ENCODE measurements at regions not wholly inside any gene's neighbourhood (a gene's known extent, or its start where the extent isn't known, plus 50 kb on each side); places are given as distances from the start of the nearest gene placed in this dataset.

GRCh38 chr6:3625980-3626563 lies 125.4 kb downstream of the PXDC1 start:
- intact Hi-C loops (cut with micrococcal nuclease) = no loop called here
- Mint-ChIP-seq H3K9me3 (no peaks in the 10 kb centered on the region), H3K4me1 (peaks cover 0 to 5% of the 10 kb centered on the region in 2 donors), H3K36me3 (no peaks in the 10 kb centered on the region), H3K27ac (no peak overlapping the region), H3K27me3 (ENCODE audit: low read depth in 2 of 2) (peaks cover 36 to 41% of the 10 kb centered on the region in 2 donors), H3K4me3 (no peak overlapping the region)
- H3K36me3 ChIP-seq (ENCODE audit: control insufficient read depth, insufficient read depth, low read length) = no peaks in the 10 kb centered on the region
- TF ChIP-seq CTCF (IDR thresholded peaks at IDR 0.05) = no peak
- no peak for ATAC-seq
- no peak for DNase-seq
- H3K4me1 ChIP-seq (ENCODE audit: control insufficient read depth, insufficient read depth, low read length) = no peaks in the 10 kb centered on the region
- no peak overlapping the region for H3K4me3 ChIP-seq (ENCODE audit: low read length)
- 93% methylated on average over 12 of the region's 14 CpGs for WGBS (ENCODE audit: insufficient coverage)
- no peaks in the 10 kb centered on the region for H3K9me3 ChIP-seq (ENCODE audit: control insufficient read depth, insufficient read depth, low read length)
- no peaks in the 10 kb centered on the region for H3K27me3 ChIP-seq (ENCODE audit: control insufficient read depth, insufficient read depth, low read length)
- H3K27ac ChIP-seq (ENCODE audit: low read length) = no peak overlapping the region

GRCh38 chr6:3625149-3625979 lies 126.1 kb downstream of the PXDC1 start:
- Histone ChIP-seq H3K9me3 (ENCODE audit: control insufficient read depth, insufficient read depth, low read length) (no peaks in the 10 kb centered on the region), H3K36me3 (ENCODE audit: control insufficient read depth, insufficient read depth, low read length) (no peaks in the 10 kb centered on the region), H3K4me3 (ENCODE audit: low read length) (no peak overlapping the region), H3K27ac (ENCODE audit: low read length) (no peak overlapping the region), H3K27me3 (ENCODE audit: control insufficient read depth, insufficient read depth, low read length) (no peaks in the 10 kb centered on the region), H3K4me1 (ENCODE audit: control insufficient read depth, insufficient read depth, low read length) (no peaks in the 10 kb centered on the region)
- no peak for TF ChIP-seq CTCF (IDR thresholded peaks at IDR 0.05)
- H3K27me3 Mint-ChIP-seq (ENCODE audit: low read depth in 2 of 2) = peaks cover 33 to 41% of the 10 kb centered on the region in 2 donors
- WGBS (ENCODE audit: insufficient coverage) = 88% methylated on average over 16 of the region's 16 CpGs
- H3K36me3 Mint-ChIP-seq = no peaks in the 10 kb centered on the region
- H3K4me3 Mint-ChIP-seq = no peak overlapping the region
- no peaks in the 10 kb centered on the region for H3K9me3 Mint-ChIP-seq
- intact Hi-C loops (cut with micrococcal nuclease) = no loop called here
- peaks cover 0 to 5% of the 10 kb centered on the region in 2 donors for H3K4me1 Mint-ChIP-seq
- ATAC-seq (no peak), DNase-seq (no peak)
- no peak overlapping the region for H3K27ac Mint-ChIP-seq

- WGBS (ENCODE audit: insufficient coverage) = 78% methylated on average over 13 of the region's 14 CpGs
- no peak for TF ChIP-seq CTCF (IDR thresholded peaks at IDR 0.05)
- Histone ChIP-seq H3K27me3 (ENCODE audit: control insufficient read depth, insufficient read depth, low read length) (no peaks in the 10 kb centered on the region), H3K36me3 (ENCODE audit: control insufficient read depth, insufficient read depth, low read length) (no peaks in the 10 kb centered on the region), H3K4me3 (ENCODE audit: low read length) (no peak overlapping the region), H3K27ac (ENCODE audit: low read length) (no peak overlapping the region), H3K9me3 (ENCODE audit: control insufficient read depth, insufficient read depth, low read length) (no peaks in the 10 kb centered on the region), H3K4me1 (ENCODE audit: control insufficient read depth, insufficient read depth, low read length) (no peaks in the 10 kb centered on the region)
- intact Hi-C loops (cut with micrococcal nuclease) = no loop called here
- ATAC-seq (no peak), DNase-seq (no peak)
- no peaks in the 10 kb centered on the region for H3K36me3 Mint-ChIP-seq
- H3K27me3 Mint-ChIP-seq (ENCODE audit: low read depth in 2 of 2) = peaks cover 32 to 41% of the 10 kb centered on the region in 2 donors
- H3K27ac Mint-ChIP-seq = no peak overlapping the region
- peaks cover 0 to 5% of the 10 kb centered on the region in 2 donors for H3K4me1 Mint-ChIP-seq
- H3K4me3 Mint-ChIP-seq = no peak overlapping the region
- H3K9me3 Mint-ChIP-seq = no peaks in the 10 kb centered on the region
These were observed 127.0 kb downstream of the PXDC1 start for GRCh38 chr6:3624250-3625136.

All from natural killer cell (primary cell).